ENCODE measurements at regions not wholly inside any gene's neighbourhood (a gene's known extent, or its start where the extent isn't known, plus 50 kb on each side); places are given as distances from the start of the nearest gene placed in this dataset.

DNA sequence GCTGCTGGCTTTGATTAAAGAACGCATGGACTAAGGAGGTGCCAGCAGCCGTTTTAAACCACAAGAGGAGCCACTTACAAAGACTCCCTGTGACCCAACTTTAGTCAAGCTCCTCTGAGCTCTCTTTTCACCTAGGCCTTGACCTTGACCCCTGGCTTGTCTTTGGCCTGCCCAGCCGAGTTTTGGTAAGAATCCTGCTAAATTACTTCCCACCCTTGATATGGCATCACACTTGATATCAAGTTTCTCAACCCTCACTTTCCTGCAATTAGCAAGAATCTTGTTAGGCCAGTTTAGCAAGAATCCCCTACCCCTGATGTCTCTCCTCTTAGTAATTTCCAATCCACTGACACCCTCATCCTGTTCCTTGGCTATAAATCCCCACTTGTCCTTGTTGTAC, 232.8 kb upstream of the SALL1 start:
- no peak overlapping the region for H3K56ac ChIP-seq (ENCODE audit: extremely low read depth, insufficient read depth, low read length)
- H3K9me1 ChIP-seq (ENCODE audit: insufficient read depth, low read length): no peaks in the 10 kb centered on the region; the same call in 1 of the 2 replicates
- no peaks in the 10 kb centered on the region; the same call in 1 of the 2 replicates for H3K27me3 ChIP-seq (ENCODE audit: control insufficient read depth, insufficient read depth, low read length)
- dilution Hi-C loops (cut with HindIII; ENCODE audit: low sequenced_read_pairs, unreplicated experiment): no loop called here
- H2BK20ac ChIP-seq (ENCODE audit: low read depth, low read length): no peak overlapping the region
- H3K4ac ChIP-seq (ENCODE audit: low read depth, low read length): no peak overlapping the region
- H3K14ac ChIP-seq (replicated peaks; ENCODE audit: low read depth, low read length): no peak overlapping the region
- no peak overlapping the region for H2AK5ac ChIP-seq (ENCODE audit: low read depth, low read length)
- intact Hi-C loops (cut with micrococcal nuclease): no loop called here
- no peaks in the 10 kb centered on the region for H3K79me1 ChIP-seq (ENCODE audit: low read depth in 1 of 2, low read length in 2 of 2)
- H4K91ac ChIP-seq (ENCODE audit: insufficient read depth, low read depth, low read length): no peak overlapping the region
- in situ Hi-C loops (cut with MboI; ENCODE audit: low sequenced_read_pairs): no loop called here
- no peak overlapping the region for H3K4me2 ChIP-seq (ENCODE audit: low read depth, low read length)
- H3K36me3 ChIP-seq (ENCODE audit: control insufficient read depth, insufficient read depth, low read length): no peaks in the 10 kb centered on the region
- H2AK9ac ChIP-seq (replicated peaks; ENCODE audit: low read depth, low read length, poor library complexity): no peak overlapping the region
- no peak overlapping the region for H2BK5ac ChIP-seq (ENCODE audit: low read depth, low read length, poor library complexity, severe bottlenecking)
- H2AFZ ChIP-seq (replicated peaks; ENCODE audit: low read length, poor library complexity): no peak overlapping the region
- no peak overlapping the region for H2BK120ac ChIP-seq (ENCODE audit: low read depth, low read length)
- BruUV-seq (replicated peaks): no TSS peak
- no peaks in the 10 kb centered on the region for H4K20me1 ChIP-seq (ENCODE audit: insufficient read depth, low read length)
- POLR2A ChIA-PET (ENCODE audit: unreplicated experiment): no interaction called here
- no peak overlapping the region for H3K18ac ChIP-seq (ENCODE audit: low read depth, low read length)
- H3K4me3 ChIP-seq (ENCODE audit: insufficient read depth, low read depth, low read length): no peak overlapping the region
- H4K8ac ChIP-seq (ENCODE audit: low read depth in 2 of 2, low read length in 2 of 2): no peak overlapping the region
- CTCF ChIA-PET: no interaction called here
- H3K27ac ChIP-seq (ENCODE audit: insufficient read depth, low read length): no peak overlapping the region
- no peak overlapping the region for H4K5ac ChIP-seq (ENCODE audit: low read depth, low read length)
- no peak overlapping the region for H3K23ac ChIP-seq (ENCODE audit: low read depth, low read length)
- H2BK15ac ChIP-seq (ENCODE audit: low read depth, low read length): no peak overlapping the region
- ATAC-seq (ENCODE audit: low read depth): no peak
- no peak overlapping the region for H3K9ac ChIP-seq (ENCODE audit: low read depth, low read length)
- H3K9me3 ChIP-seq (ENCODE audit: control insufficient read depth, insufficient read depth, low read length): no peaks in the 10 kb centered on the region
- WGBS, 2 experiments (ENCODE audit: extremely low coverage in 2 of 2, insufficient read length in 1 of 2): no CpG with 5 or more reads among the region's 3 CpGs
- H3K4me1 ChIP-seq (ENCODE audit: control insufficient read depth, insufficient read depth, low read length): no peaks in the 10 kb centered on the region
- no peak for DNase-seq
- TF ChIP-seq, protein P1, sequence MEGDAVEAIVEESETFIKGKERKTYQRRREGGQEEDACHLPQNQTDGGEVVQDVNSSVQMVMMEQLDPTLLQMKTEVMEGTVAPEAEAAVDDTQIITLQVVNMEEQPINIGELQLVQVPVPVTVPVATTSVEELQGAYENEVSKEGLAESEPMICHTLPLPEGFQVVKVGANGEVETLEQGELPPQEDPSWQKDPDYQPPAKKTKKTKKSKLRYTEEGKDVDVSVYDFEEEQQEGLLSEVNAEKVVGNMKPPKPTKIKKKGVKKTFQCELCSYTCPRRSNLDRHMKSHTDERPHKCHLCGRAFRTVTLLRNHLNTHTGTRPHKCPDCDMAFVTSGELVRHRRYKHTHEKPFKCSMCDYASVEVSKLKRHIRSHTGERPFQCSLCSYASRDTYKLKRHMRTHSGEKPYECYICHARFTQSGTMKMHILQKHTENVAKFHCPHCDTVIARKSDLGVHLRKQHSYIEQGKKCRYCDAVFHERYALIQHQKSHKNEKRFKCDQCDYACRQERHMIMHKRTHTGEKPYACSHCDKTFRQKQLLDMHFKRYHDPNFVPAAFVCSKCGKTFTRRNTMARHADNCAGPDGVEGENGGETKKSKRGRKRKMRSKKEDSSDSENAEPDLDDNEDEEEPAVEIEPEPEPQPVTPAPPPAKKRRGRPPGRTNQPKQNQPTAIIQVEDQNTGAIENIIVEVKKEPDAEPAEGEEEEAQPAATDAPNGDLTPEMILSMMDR (conservative IDR thresholded peaks at IDR 0.05; ENCODE audit: low read depth, low read length): no peak
- TF ChIP-seq POLR2A (IDR thresholded peaks at IDR 0.05; ENCODE audit: low read depth, low read length) (no peak), FOS (IDR thresholded peaks at IDR 0.05; ENCODE audit: low read depth, low read length) (no peak), MAFK (IDR thresholded peaks at IDR 0.05; ENCODE audit: low read depth, low read length) (no peak), BHLHE40 (IDR thresholded peaks at IDR 0.05; ENCODE audit: low read depth, low read length) (no peak), CEBPB (IDR thresholded peaks at IDR 0.05; ENCODE audit: low read depth, low read length) (no peak), SMC3 (IDR thresholded peaks at IDR 0.05; ENCODE audit: low read depth, low read length) (no peak), RFX5 (IDR thresholded peaks at IDR 0.05; ENCODE audit: low read depth, low read length) (no peak), MAZ (IDR thresholded peaks at IDR 0.05; ENCODE audit: borderline replicate concordance, low read depth, low read length) (no peak), RCOR1 (IDR thresholded peaks at IDR 0.05; ENCODE audit: insufficient replicate concordance, low read length) (no peak), MXI1 (IDR thresholded peaks at IDR 0.05; ENCODE audit: borderline replicate concordance, low read depth, low read length) (no peak), CHD1 (IDR thresholded peaks at IDR 0.05; ENCODE audit: low read depth, low read length) (no peak), RAD21 (IDR thresholded peaks at IDR 0.05; ENCODE audit: low read length) (no peak)
- TF ChIP-seq, protein P2, sequence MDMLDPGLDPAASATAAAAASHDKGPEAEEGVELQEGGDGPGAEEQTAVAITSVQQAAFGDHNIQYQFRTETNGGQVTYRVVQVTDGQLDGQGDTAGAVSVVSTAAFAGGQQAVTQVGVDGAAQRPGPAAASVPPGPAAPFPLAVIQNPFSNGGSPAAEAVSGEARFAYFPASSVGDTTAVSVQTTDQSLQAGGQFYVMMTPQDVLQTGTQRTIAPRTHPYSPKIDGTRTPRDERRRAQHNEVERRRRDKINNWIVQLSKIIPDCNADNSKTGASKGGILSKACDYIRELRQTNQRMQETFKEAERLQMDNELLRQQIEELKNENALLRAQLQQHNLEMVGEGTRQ (IDR thresholded peaks at IDR 0.05; ENCODE audit: low read depth, low read length): no peak

Data from IMR-90 (cell line).